ENCODE measurements at regions not wholly inside any gene's neighbourhood (a gene's known extent, or its start where the extent isn't known, plus 50 kb on each side); places are given as distances from the start of the nearest gene placed in this dataset.

- no peak for DNase-seq (ENCODE audit: low read depth)
Observed at GRCh38 chr18:40559556-40559955, 1395.5 kb upstream of the PIK3C3 start.

GRCh38 chr18:40558706-40559392 lies 1396.2 kb upstream of the PIK3C3 start:
- DNase-seq (ENCODE audit: low read depth) = no peak

GRCh38 chr18:40555914-40556313 lies 1399.1 kb upstream of the PIK3C3 start:
- no peak for DNase-seq (ENCODE audit: low read depth)

- DNase-seq (ENCODE audit: low read depth) = no peak
Observed at GRCh38 chr18:40553029-40553428, 1402.0 kb upstream of the PIK3C3 start.

DNA sequence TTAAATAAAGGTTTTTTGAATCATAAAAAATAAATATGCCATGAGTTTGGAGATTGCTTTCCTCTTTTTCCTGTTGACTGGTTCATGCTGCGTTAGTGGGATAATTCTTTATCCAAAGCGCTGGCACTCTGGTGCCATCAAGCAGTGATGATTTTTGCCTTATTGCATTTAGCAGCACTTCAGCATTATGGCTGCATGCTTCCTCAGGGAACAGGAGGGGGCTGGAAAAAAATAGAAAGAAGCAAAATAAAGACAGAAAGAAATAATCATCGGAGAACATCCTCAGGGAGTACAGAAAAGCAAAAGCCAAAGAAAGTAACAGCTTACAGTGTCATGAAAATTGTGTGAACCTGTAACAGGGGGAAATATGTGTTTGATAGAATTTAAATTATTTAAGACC lies 1408.2 kb upstream of the PIK3C3 start:
- DNase-seq (ENCODE audit: low read depth) = no peak

- no peak for DNase-seq (ENCODE audit: low read depth)
Observed at GRCh38 chr18:40534723-40535122, 1420.3 kb upstream of the PIK3C3 start.

DNA sequence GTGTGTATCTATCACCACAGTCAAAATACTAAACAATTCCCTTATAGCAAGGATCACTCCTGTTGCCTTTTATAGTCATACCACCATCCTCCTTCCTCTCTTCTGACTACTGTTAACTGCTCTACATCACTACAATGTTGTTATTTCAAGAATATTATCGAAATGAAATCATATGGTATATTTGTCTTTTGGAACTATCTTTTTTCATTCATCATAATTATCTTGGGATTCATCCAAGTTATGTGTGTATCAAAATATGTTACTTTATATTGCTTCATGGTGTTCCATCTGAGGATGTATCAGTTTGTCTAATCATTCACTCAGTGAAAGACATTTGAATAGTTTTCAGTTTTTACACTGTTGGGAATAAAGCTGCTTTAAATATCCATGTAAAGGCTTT lies 1423.0 kb upstream of the PIK3C3 start:
- no peak for DNase-seq (ENCODE audit: low read depth)

DNA sequence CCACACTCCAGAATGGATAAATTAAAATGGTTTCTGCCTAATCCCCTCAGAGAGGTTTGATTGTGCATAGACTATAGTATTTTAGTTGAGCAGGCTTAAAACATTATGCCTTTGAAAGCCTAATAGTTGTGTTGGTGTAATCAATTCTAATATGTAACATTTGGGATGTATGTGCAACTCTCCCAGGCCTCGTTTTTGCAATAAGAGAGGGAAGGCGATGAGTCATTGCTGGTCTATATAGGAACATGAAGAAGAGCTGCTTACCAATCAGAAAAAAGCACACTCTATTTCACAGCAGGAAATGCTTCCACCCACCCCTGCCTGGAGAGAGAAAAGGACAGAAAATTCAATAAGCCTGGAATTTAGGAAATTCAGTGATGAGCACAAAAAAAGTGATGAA lies 1424.0 kb upstream of the PIK3C3 start:
- no peak for DNase-seq (ENCODE audit: low read depth)

DNA sequence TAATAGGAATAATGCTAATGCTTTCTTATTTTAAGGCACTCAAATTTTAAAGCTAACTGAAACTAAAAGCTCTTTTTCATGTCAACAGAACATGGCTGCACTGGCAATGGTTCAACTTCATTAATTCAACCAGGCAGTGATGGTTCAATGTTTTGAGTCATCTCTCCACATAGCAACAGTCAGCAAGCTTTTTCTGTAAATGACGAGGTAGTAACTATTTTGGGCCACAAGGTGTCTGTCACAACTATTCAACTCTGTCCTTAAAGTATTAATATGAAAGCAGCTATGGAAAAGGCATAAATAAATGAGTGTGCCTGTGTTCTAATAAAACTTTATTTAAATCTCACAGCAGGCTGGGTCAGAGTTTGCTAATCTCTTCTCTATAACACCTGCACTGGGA lies 1425.6 kb upstream of the PIK3C3 start:
- DNase-seq (ENCODE audit: low read depth) = no peak

- no peak for DNase-seq (ENCODE audit: low read depth)
Observed at GRCh38 chr18:40524881-40525280, 1430.2 kb upstream of the PIK3C3 start.

GRCh38 chr18:40523287-40523686 lies 1431.7 kb upstream of the PIK3C3 start:
- no peak for DNase-seq (ENCODE audit: low read depth)

DNA sequence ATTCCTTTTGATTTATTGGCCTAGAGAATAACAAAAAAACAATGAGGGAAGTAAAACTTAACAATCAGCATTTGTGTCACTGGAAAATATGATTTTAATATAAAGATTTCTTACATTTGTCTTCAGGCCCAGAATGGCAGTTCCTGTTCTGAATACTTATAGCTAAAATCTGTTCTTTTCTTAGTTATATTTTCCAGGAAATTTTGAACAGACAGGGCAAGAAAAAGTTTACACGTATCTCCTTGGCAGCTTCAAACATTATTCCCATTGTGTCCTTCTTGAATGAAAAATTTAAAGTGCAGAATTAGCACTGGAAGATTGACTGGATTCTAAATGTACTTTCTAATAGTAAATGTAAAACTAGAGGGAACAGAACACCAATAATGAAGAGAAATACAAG lies 1454.0 kb upstream of the PIK3C3 start:
- no peak for DNase-seq (ENCODE audit: low read depth)

DNA sequence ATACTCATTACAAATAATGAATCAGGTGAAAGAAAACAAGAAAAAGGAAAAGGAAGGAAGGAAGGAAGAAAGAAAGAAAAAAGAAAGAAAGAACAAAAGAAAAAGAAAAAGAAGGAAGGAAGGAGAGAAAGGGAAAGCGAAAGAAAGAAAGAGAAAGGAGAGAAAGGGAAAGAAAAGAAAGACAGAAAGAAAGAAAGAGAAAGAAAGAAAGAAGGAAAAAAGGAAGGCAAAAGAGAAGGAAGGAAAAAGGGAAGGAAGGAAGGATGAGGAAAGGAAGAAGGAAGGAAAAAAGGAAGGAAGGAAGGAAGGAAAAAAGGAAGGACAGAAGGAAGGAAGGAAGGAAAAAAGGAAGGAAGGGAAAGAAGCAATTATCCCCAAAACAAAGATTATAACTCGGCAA lies 1460.4 kb upstream of the PIK3C3 start:
- no peak for DNase-seq (ENCODE audit: low read depth)

DNA sequence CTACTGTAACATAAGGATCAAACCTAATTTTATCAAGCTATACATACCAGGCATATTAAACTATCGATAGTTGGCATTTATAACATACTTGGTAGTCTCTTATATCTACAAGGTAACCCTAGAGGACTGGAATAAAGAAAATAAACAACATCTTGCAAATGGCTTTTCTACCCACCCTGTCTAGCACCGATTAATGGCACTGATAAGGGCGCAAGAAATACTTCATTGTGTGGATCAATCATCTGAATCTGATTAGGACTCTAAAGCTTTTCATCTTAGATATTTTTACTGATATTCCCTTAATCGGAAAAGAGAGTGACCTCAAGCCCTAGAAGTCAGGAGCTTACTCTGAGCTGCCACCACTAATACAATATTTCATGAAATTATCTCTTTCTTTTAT lies 1461.7 kb upstream of the PIK3C3 start:
- DNase-seq (ENCODE audit: low read depth) = no peak

- DNase-seq (ENCODE audit: low read depth) = no peak
Observed at GRCh38 chr18:40489301-40489700, 1465.7 kb upstream of the PIK3C3 start.

DNA sequence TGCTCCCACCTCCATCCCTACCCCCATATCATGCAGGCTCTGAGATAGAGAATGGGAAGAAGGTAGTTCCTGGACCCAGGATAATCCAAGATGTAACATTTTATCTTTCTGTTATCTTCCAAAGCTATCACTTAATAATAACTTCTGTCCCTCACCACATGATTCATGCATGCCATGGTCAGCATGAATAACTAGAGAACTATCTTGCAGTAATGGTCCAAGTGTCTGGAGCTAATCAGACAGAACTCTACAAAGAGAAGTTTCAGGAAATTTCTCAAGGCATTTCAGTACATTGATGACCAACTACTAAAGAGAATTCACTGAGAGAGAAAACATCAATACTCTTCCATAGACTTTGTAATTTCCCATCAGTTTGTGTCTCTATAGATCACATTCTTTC lies 1469.7 kb upstream of the PIK3C3 start:
- no peak for DNase-seq (ENCODE audit: low read depth)

DNA sequence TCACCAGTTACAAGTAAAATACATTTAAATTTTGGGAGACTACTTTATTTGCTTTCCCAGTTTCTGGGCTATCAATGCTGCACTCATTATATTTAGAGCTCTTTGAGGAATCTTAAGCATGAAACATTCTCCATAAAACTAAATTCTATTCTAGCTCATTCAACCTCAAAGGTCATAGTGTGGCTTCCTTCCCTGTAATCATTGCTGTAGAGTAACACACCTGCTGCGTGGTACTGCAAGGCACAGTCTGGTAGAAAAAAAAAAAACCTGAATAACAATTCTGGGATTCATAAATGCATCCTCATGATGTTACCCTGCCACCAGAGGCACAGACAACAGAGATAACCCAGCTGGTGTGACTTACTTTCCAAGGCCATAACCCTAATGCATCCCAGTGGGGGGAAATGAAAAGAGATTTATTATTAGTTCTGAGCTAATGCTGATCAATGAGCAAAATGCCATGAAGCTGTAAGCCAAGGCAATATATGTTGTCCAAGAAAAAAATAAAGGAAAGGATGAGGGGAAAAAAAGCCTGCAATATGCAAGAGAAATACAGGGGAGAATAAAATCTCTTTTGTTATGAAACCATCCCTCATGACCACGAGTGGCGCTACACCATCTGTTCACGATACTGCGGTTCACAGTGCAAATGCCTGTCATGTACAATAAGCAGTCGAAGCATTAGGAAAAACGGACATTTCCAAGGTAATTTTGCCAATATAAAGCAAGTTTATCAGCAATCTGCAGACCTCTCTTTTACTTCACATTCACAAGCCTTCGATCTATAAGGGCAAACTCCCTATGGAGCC lies 1481.6 kb upstream of the PIK3C3 start:
- no peak for DNase-seq (ENCODE audit: low read depth)

GRCh38 chr18:40470723-40471122 lies 1484.3 kb upstream of the PIK3C3 start:
- no peak for DNase-seq (ENCODE audit: low read depth)

GRCh38 chr18:40469851-40470250 lies 1485.2 kb upstream of the PIK3C3 start:
- no peak for DNase-seq (ENCODE audit: low read depth)

- no peak for DNase-seq (ENCODE audit: low read depth)
Observed at GRCh38 chr18:40469316-40469715, 1485.7 kb upstream of the PIK3C3 start.

- DNase-seq (ENCODE audit: low read depth) = no peak
Observed at GRCh38 chr18:40464032-40464431, 1491.0 kb upstream of the PIK3C3 start.

GRCh38 chr18:40453903-40454302 lies 1501.1 kb upstream of the PIK3C3 start:
- no peak for DNase-seq (ENCODE audit: low read depth)

GRCh38 chr18:40452599-40452998 lies 1502.4 kb upstream of the PIK3C3 start:
- no peak for DNase-seq (ENCODE audit: low read depth)

- no peak for DNase-seq (ENCODE audit: low read depth)
Observed at GRCh38 chr18:40450751-40451150, 1504.3 kb upstream of the PIK3C3 start.

All from RPMI7951 (cell line).